Esophagus squamous epithelium (tissue), 5 donors: ENCODE measurements at regions not wholly inside any gene's neighbourhood (a gene's known extent, or its start where the extent isn't known, plus 50 kb on each side); places are given as distances from the start of the nearest gene placed in this dataset.

Experiments
- DNase-seq: peaks from one replicate; lab custom pipeline; 2025; lab: John Stamatoyannopoulos, UW
- H3K27ac ChIP-seq, 4 donors: fragments of 200-600 bp; sonication (generic); one replicate each; pipeline ENCODE4 v1.5.1; 2016 to 2019; ENCODE audit warnings: mild to moderate bottlenecking in 1 of 4
- H3K27me3 ChIP-seq, 4 donors: fragments of 200-600 bp; sonication (generic); 1 replicate in 3 of 4; 2 replicates in 1 of 4; pipeline versions ENCODE4 v1.5.1 to v1.6.0; 2017 to 2021; ENCODE audit warnings: antibody characterized with exemption in 1 of 4
- H3K36me3 ChIP-seq, 3 donors: fragments of 200-600 bp; sonication (generic); one replicate each; pipeline ENCODE4 v1.5.1; 2016 to 2019
- H3K4me1 ChIP-seq, 3 donors: fragments of 200-600 bp; sonication (generic); one replicate each; pipeline ENCODE4 v1.5.1; 2017 to 2019
- H3K4me3 ChIP-seq, 4 donors: fragments of 200-600 bp; sonication (generic); 1 replicate in 3 of 4; 2 replicates in 1 of 4; pipeline ENCODE4 v1.5.1; 2016 to 2019; ENCODE audit warnings: mild to moderate bottlenecking in 2 of 4, moderate library complexity in 1 of 4
- H3K9me3 ChIP-seq, 3 donors: fragments of 200-600 bp; sonication (generic); one replicate each; pipeline ENCODE4 v1.5.1; 2016 to 2019
- CTCF ChIP-seq, 6 experiments: fragments of 450-650 bp in 4 of 6; fragments of 200-600 bp in 2 of 6; sonication (generic) in 2 of 6; IDR thresholded peaks; one replicate each; pipeline ENCODE4 v1.5.1; 2016 to 2019; ENCODE audit warnings: antibody characterized with exemption in 6 of 6, mild to moderate bottlenecking in 4 of 6, moderate library complexity in 4 of 6
- POLR2A ChIP-seq, 4 donors: fragments of 450-650 bp; IDR thresholded peaks; one replicate each; pipeline ENCODE4 v1.6.1; 2017; ENCODE audit warnings: antibody characterized with exemption in 4 of 4, mild to moderate bottlenecking in 4 of 4, moderate library complexity in 3 of 4
- WGBS, 2 donors: methylation state at CpG; one replicate each; pipeline ENCODE4 v1.1.5; 2018; 5-methylcytosine and 5-hydroxymethylcytosine counted together
- intact Hi-C: fragments of 100-400 bp; cut with DNase I; formaldehyde crosslinking; loops from one replicate; pipeline ENCODE4 v1.15.0; 2022
- donor health status: DM: yes; HTN: yes; CAD: no.

GRCh38 chr13:81591528-81592220 is 1250.7 kb upstream of the SPRY2 start:
- no peak for DNase-seq
- H3K27ac ChIP-seq, result no peak overlapping the region
- H3K36me3 ChIP-seq, result no peaks in the 10 kb centered on the region
- TF ChIP-seq POLR2A (IDR thresholded peaks at IDR 0.05) (no peak), CTCF (IDR thresholded peaks at IDR 0.05) (no peak)
- H3K27me3 ChIP-seq, result no peaks in the 10 kb centered on the region
- H3K4me3 ChIP-seq, result no peak overlapping the region
- intact Hi-C loops, result no loop called here
- H3K9me3 ChIP-seq, result no peaks in the 10 kb centered on the region
- H3K4me1 ChIP-seq, result no peaks in the 10 kb centered on the region
- 64 to 78% methylated on average over 3 of the region's 3 CpGs for WGBS, 2 donors

- intact Hi-C loops, result no loop called here
- Histone ChIP-seq H3K27me3 (no peaks in the 10 kb centered on the region), H3K9me3 (no peaks in the 10 kb centered on the region), H3K4me1 (no peaks in the 10 kb centered on the region), H3K4me3 (no peak overlapping the region), H3K36me3 (no peaks in the 10 kb centered on the region), H3K27ac (no peak overlapping the region)
- no peak for DNase-seq
- TF ChIP-seq CTCF (IDR thresholded peaks at IDR 0.05) (no peak), POLR2A (IDR thresholded peaks at IDR 0.05) (no peak)
Observed at GRCh38 chr13:81582381-81582780, 1241.5 kb upstream of the SPRY2 start.

- 25 to 35% methylated on average over 2 of the region's 2 CpGs for WGBS, 2 donors
- TF ChIP-seq CTCF (IDR thresholded peaks at IDR 0.05) (no peak), POLR2A (IDR thresholded peaks at IDR 0.05) (no peak)
- no peak for DNase-seq
- H3K27me3 ChIP-seq, result no peaks in the 10 kb centered on the region
- intact Hi-C loops, result no loop called here
- no peak overlapping the region for H3K4me3 ChIP-seq
- no peak overlapping the region for H3K27ac ChIP-seq
- no peaks in the 10 kb centered on the region for H3K9me3 ChIP-seq
- no peaks in the 10 kb centered on the region for H3K36me3 ChIP-seq
- H3K4me1 ChIP-seq, result no peaks in the 10 kb centered on the region
Observed at GRCh38 chr13:81577601-81578195, 1236.8 kb upstream of the SPRY2 start.

GRCh38 chr13:81568824-81569223 is 1227.9 kb upstream of the SPRY2 start:
- H3K27me3 ChIP-seq, result no peaks in the 10 kb centered on the region
- no peak overlapping the region for H3K27ac ChIP-seq
- 42 to 83% methylated on average over 3 of the region's 3 CpGs for WGBS, 2 donors
- DNase-seq, result no peak
- no peak overlapping the region for H3K4me3 ChIP-seq
- no peak for TF ChIP-seq POLR2A (IDR thresholded peaks at IDR 0.05)
- TF ChIP-seq CTCF (IDR thresholded peaks at IDR 0.05), result no peak
- H3K9me3 ChIP-seq, result no peaks in the 10 kb centered on the region
- intact Hi-C loops, result no loop called here
- no peaks in the 10 kb centered on the region for H3K4me1 ChIP-seq
- H3K36me3 ChIP-seq, result no peaks in the 10 kb centered on the region

GRCh38 chr13:81565849-81566248 is 1224.9 kb upstream of the SPRY2 start:
- H3K4me1 ChIP-seq, result no peaks in the 10 kb centered on the region
- no peaks in the 10 kb centered on the region for H3K9me3 ChIP-seq
- H3K4me3 ChIP-seq, result no peak overlapping the region
- H3K36me3 ChIP-seq, result no peaks in the 10 kb centered on the region
- no peak for DNase-seq
- no peak overlapping the region for H3K27ac ChIP-seq
- intact Hi-C loops, result no loop called here
- WGBS, 2 donors, result 79 to 88% methylated on average over 1 of the region's 1 CpG
- no peaks in the 10 kb centered on the region for H3K27me3 ChIP-seq
- TF ChIP-seq POLR2A (IDR thresholded peaks at IDR 0.05), result no peak
- no peak for TF ChIP-seq CTCF (IDR thresholded peaks at IDR 0.05)
